ENCODE measurements at regions not wholly inside any gene's neighbourhood (a gene's known extent, or its start where the extent isn't known, plus 50 kb on each side); places are given as distances from the start of the nearest gene placed in this dataset.

- Histone ChIP-seq H3K36me3 (ENCODE audit: control insufficient read depth, insufficient read depth, low read length) (no peaks in the 10 kb centered on the region), H3K27ac (ENCODE audit: low read length) (no peak overlapping the region), H3K27me3 (ENCODE audit: control insufficient read depth, insufficient read depth, low read length) (peaks cover 5% of the 10 kb centered on the region; the same call in 1 of the 2 replicates), H3K4me1 (ENCODE audit: control insufficient read depth, insufficient read depth, low read length) (no peaks in the 10 kb centered on the region), H3K4me3 (ENCODE audit: low read depth in 2 of 2, low read length in 2 of 2) (no peak overlapping the region), H3K9me3 (ENCODE audit: control insufficient read depth, insufficient read depth, low read depth, low read length) (no peaks in the 10 kb centered on the region)
- intact Hi-C loops (cut with micrococcal nuclease; ENCODE audit: unreplicated experiment) (loop anchor here (2.0 kb wide), 1 partner anchor 215 kb away; no protein-coding TSS in a partner anchor), in situ Hi-C loops (cut with HindIII; ENCODE audit: low pct_unique_long_range_greater_than_20kb, low sequenced_read_pairs) (loop anchor here (25.0 kb wide), 1 partner anchor 228 kb away; the partner anchor contains the start of gene FAM98B)
- TF ChIP-seq CTCF (IDR thresholded peaks at IDR 0.05), result no peak
- TF ChIP-seq POLR2AphosphoS5 (IDR thresholded peaks at IDR 0.05; ENCODE audit: low read depth, low read length), result no peak
- TF ChIP-seq SIN3A (IDR thresholded peaks at IDR 0.05; ENCODE audit: borderline replicate concordance, insufficient read depth, low read depth, low read length), result no peak
- TF ChIP-seq TCF7L2 (IDR thresholded peaks at IDR 0.05; ENCODE audit: low read depth, low read length), result no peak
- TF ChIP-seq, protein P1, sequence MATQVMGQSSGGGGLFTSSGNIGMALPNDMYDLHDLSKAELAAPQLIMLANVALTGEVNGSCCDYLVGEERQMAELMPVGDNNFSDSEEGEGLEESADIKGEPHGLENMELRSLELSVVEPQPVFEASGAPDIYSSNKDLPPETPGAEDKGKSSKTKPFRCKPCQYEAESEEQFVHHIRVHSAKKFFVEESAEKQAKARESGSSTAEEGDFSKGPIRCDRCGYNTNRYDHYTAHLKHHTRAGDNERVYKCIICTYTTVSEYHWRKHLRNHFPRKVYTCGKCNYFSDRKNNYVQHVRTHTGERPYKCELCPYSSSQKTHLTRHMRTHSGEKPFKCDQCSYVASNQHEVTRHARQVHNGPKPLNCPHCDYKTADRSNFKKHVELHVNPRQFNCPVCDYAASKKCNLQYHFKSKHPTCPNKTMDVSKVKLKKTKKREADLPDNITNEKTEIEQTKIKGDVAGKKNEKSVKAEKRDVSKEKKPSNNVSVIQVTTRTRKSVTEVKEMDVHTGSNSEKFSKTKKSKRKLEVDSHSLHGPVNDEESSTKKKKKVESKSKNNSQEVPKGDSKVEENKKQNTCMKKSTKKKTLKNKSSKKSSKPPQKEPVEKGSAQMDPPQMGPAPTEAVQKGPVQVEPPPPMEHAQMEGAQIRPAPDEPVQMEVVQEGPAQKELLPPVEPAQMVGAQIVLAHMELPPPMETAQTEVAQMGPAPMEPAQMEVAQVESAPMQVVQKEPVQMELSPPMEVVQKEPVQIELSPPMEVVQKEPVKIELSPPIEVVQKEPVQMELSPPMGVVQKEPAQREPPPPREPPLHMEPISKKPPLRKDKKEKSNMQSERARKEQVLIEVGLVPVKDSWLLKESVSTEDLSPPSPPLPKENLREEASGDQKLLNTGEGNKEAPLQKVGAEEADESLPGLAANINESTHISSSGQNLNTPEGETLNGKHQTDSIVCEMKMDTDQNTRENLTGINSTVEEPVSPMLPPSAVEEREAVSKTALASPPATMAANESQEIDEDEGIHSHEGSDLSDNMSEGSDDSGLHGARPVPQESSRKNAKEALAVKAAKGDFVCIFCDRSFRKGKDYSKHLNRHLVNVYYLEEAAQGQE (IDR thresholded peaks at IDR 0.05; ENCODE audit: insufficient read depth in 1 of 2, low read depth in 2 of 2, low read length in 1 of 2), result no peak
- ChIA-PET POLR2A (no interaction called here), CTCF (interaction anchor here (1.3 to 2.1 kb wide), 2 partner anchors 126 to 250 kb away, joined by 6 to 8 read pairs; partner anchors contain the start of gene RASGRP1)
- ATAC-seq (no peak), DNase-seq (ENCODE audit: low read depth, low spot score) (no peak)
- BruUV-seq (replicated peaks), result no TSS peak
Measured at GRCh38 chr15:38690216-38690615, 125.6 kb upstream of the RASGRP1 start.

GRCh38 chr15:38690719-38691332 lies 126.2 kb upstream of the RASGRP1 start:
- ChIA-PET POLR2A (no interaction called here), CTCF (interaction anchor here (1.3 to 2.1 kb wide), 2 partner anchors 127 to 251 kb away, joined by 6 to 8 read pairs; partner anchors contain the start of gene RASGRP1)
- TF ChIP-seq SIN3A (IDR thresholded peaks at IDR 0.05; ENCODE audit: borderline replicate concordance, insufficient read depth, low read depth, low read length) (no peak), POLR2AphosphoS5 (IDR thresholded peaks at IDR 0.05; ENCODE audit: low read depth, low read length) (no peak), CTCF (IDR thresholded peaks at IDR 0.05) (peak; percentile 88), TCF7L2 (IDR thresholded peaks at IDR 0.05; ENCODE audit: low read depth, low read length) (no peak)
- TF ChIP-seq, protein P1 (IDR thresholded peaks at IDR 0.05; ENCODE audit: insufficient read depth in 1 of 2, low read depth in 2 of 2, low read length in 1 of 2), result no peak
- ATAC-seq, result peak; percentile 78
- BruUV-seq (replicated peaks), result no TSS peak
- DNase-seq (ENCODE audit: low read depth, low spot score), result no peak
- H3K27ac ChIP-seq (ENCODE audit: low read length), result no peak overlapping the region
- no peaks in the 10 kb centered on the region for H3K36me3 ChIP-seq (ENCODE audit: control insufficient read depth, insufficient read depth, low read length)
- H3K27me3 ChIP-seq (ENCODE audit: control insufficient read depth, insufficient read depth, low read length), result peaks cover 5% of the 10 kb centered on the region; the same call in 1 of the 2 replicates
- in situ Hi-C loops (cut with HindIII; ENCODE audit: low pct_unique_long_range_greater_than_20kb, low sequenced_read_pairs) (loop anchor here (25.0 kb wide), 1 partner anchor 229 kb away; the partner anchor contains the start of gene FAM98B), intact Hi-C loops (cut with micrococcal nuclease; ENCODE audit: unreplicated experiment) (loop anchor here (2.0 kb wide), 1 partner anchor 216 kb away; no protein-coding TSS in a partner anchor)
- no peak overlapping the region for H3K4me3 ChIP-seq (ENCODE audit: low read depth in 2 of 2, low read length in 2 of 2)
- H3K9me3 ChIP-seq (ENCODE audit: control insufficient read depth, insufficient read depth, low read depth, low read length), result no peaks in the 10 kb centered on the region
- no peaks in the 10 kb centered on the region; the same call in 1 of the 2 replicates for H3K4me1 ChIP-seq (ENCODE audit: control insufficient read depth, insufficient read depth, low read length)

Measured in Panc1 (cell line).